Memory B cell (primary cell): ENCODE measurements at regions not wholly inside any gene's neighbourhood (a gene's known extent, or its start where the extent isn't known, plus 50 kb on each side); places are given as distances from the start of the nearest gene placed in this dataset.

ENCODE experiments used
- ATAC-seq: fragments of 150-1000 bp; cut with Tn5 transposase; 2 replicates; pipeline ENCODE4 v1.10.0; 2021; ENCODE audit warnings: low read depth, mild to moderate bottlenecking, moderate library complexity
- DNase-seq, 2 donors: peaks; one replicate each; pipeline ENCODE4 v3.0.0; 2022; ENCODE audit warnings: low spot score in 2 of 2
- H3K27ac Mint-ChIP-seq: one replicate; pipeline ENCODE4 v1.8.0; 2022; ENCODE audit warnings: mild to moderate bottlenecking, moderate library complexity, mixed read lengths
- H3K27me3 Mint-ChIP-seq: one replicate; pipeline ENCODE4 v1.8.0; 2022; ENCODE audit warnings: mixed read lengths
- H3K36me3 Mint-ChIP-seq: one replicate; pipeline ENCODE4 v1.8.0; 2022; ENCODE audit warnings: mild to moderate bottlenecking, mixed read lengths
- H3K4me1 Mint-ChIP-seq: one replicate; pipeline ENCODE4 v1.8.0; 2022; ENCODE audit warnings: mixed read lengths
- H3K4me3 Mint-ChIP-seq: one replicate; pipeline ENCODE4 v1.8.0; 2022; ENCODE audit warnings: mild to moderate bottlenecking, moderate library complexity, mixed read lengths
- H3K9me3 Mint-ChIP-seq: one replicate; pipeline ENCODE4 v1.8.0; 2022; ENCODE audit warnings: mixed read lengths

GRCh38 chr9:107919263-107919662, 429.7 kb upstream of the KLF4 start:
- DNase-seq = no peak
- Mint-ChIP-seq H3K9me3 (peaks cover 6% of the 10 kb centered on the region), H3K4me3 (no peak overlapping the region), H3K4me1 (no peaks in the 10 kb centered on the region), H3K27ac (no peak overlapping the region), H3K27me3 (peaks cover 6% of the 10 kb centered on the region), H3K36me3 (peaks cover 2% of the 10 kb centered on the region)
- ATAC-seq = no peak

- Mint-ChIP-seq H3K36me3 (peaks cover 2% of the 10 kb centered on the region), H3K4me3 (no peak overlapping the region), H3K4me1 (no peaks in the 10 kb centered on the region), H3K9me3 (peaks cover 4% of the 10 kb centered on the region), H3K27ac (no peak overlapping the region), H3K27me3 (peaks cover 6% of the 10 kb centered on the region)
- DNase-seq = no peak
- ATAC-seq = no peak
These were observed 429.2 kb upstream of the KLF4 start for GRCh38 chr9:107918749-107919148.

- H3K27ac Mint-ChIP-seq = no peak overlapping the region
- H3K4me1 Mint-ChIP-seq = no peaks in the 10 kb centered on the region
- ATAC-seq (no peak), DNase-seq (no peak)
- peaks cover 3% of the 10 kb centered on the region for H3K27me3 Mint-ChIP-seq
- peaks cover 7% of the 10 kb centered on the region for H3K9me3 Mint-ChIP-seq
- peaks cover 2% of the 10 kb centered on the region for H3K36me3 Mint-ChIP-seq
- no peak overlapping the region for H3K4me3 Mint-ChIP-seq
These were observed 424.6 kb upstream of the KLF4 start for GRCh38 chr9:107914151-107914550.

- Mint-ChIP-seq H3K27me3 (no peaks in the 10 kb centered on the region), H3K4me3 (no peak overlapping the region), H3K9me3 (peaks cover 3% of the 10 kb centered on the region), H3K4me1 (peaks cover 11% of the 10 kb centered on the region), H3K27ac (no peak overlapping the region), H3K36me3 (no peaks in the 10 kb centered on the region)
- ATAC-seq (no peak), DNase-seq (no peak)
These were observed 418.1 kb upstream of the KLF4 start for GRCh38 chr9:107907715-107908114.

- ATAC-seq = no peak
- Mint-ChIP-seq H3K36me3 (no peaks in the 10 kb centered on the region), H3K4me1 (peaks cover 11% of the 10 kb centered on the region), H3K9me3 (peaks cover 2% of the 10 kb centered on the region), H3K27me3 (no peaks in the 10 kb centered on the region), H3K27ac (no peak overlapping the region), H3K4me3 (no peak overlapping the region)
- DNase-seq = no peak
These were observed 417.7 kb upstream of the KLF4 start for GRCh38 chr9:107907255-107907654.

GRCh38 chr9:107906074-107906473, 416.5 kb upstream of the KLF4 start:
- ATAC-seq (peak; percentile 87), DNase-seq (peak in 1 of 2 donors; percentile 10)
- peak overlapping the region; percentile 39 for H3K27ac Mint-ChIP-seq
- H3K9me3 Mint-ChIP-seq = peaks cover under 1% of the 10 kb centered on the region
- no peaks in the 10 kb centered on the region for H3K27me3 Mint-ChIP-seq
- no peak overlapping the region for H3K4me3 Mint-ChIP-seq
- H3K36me3 Mint-ChIP-seq = no peaks in the 10 kb centered on the region
- H3K4me1 Mint-ChIP-seq = peaks cover 11% of the 10 kb centered on the region

- H3K36me3 Mint-ChIP-seq = no peaks in the 10 kb centered on the region
These were observed 415.9 kb upstream of the KLF4 start for GRCh38 chr9:107905308-107906020.

GRCh38 chr9:107899961-107900330, 410.4 kb upstream of the KLF4 start:
- no peaks in the 10 kb centered on the region for H3K36me3 Mint-ChIP-seq
- ATAC-seq (no peak), DNase-seq (no peak)
- H3K4me3 Mint-ChIP-seq = no peak overlapping the region
- no peak overlapping the region for H3K27ac Mint-ChIP-seq
- no peaks in the 10 kb centered on the region for H3K9me3 Mint-ChIP-seq
- peaks cover under 1% of the 10 kb centered on the region for H3K4me1 Mint-ChIP-seq
- no peaks in the 10 kb centered on the region for H3K27me3 Mint-ChIP-seq

More at GRCh38 chr9:107905308-107906020, 415.9 kb upstream of the KLF4 start:
- H3K27me3 Mint-ChIP-seq = no peaks in the 10 kb centered on the region
- peak overlapping the region; percentile 0 for H3K27ac Mint-ChIP-seq
- H3K9me3 Mint-ChIP-seq = no peaks in the 10 kb centered on the region
- ATAC-seq (no peak), DNase-seq (no peak)
- peaks cover 11% of the 10 kb centered on the region for H3K4me1 Mint-ChIP-seq
- H3K4me3 Mint-ChIP-seq = peak overlapping the region; percentile 28

- Mint-ChIP-seq H3K9me3 (no peaks in the 10 kb centered on the region), H3K27ac (no peak overlapping the region), H3K36me3 (no peaks in the 10 kb centered on the region), H3K4me3 (no peak overlapping the region), H3K27me3 (no peaks in the 10 kb centered on the region), H3K4me1 (no peaks in the 10 kb centered on the region)
- DNase-seq (no peak), ATAC-seq (no peak)
These were observed 409.2 kb upstream of the KLF4 start for GRCh38 chr9:107898761-107899160.

GRCh38 chr9:107896544-107896943, 407.0 kb upstream of the KLF4 start:
- no peak for DNase-seq
- Mint-ChIP-seq H3K27ac (no peak overlapping the region), H3K4me1 (no peaks in the 10 kb centered on the region), H3K27me3 (peaks cover 2% of the 10 kb centered on the region), H3K9me3 (peaks cover 4% of the 10 kb centered on the region), H3K4me3 (no peak overlapping the region), H3K36me3 (peaks cover 3% of the 10 kb centered on the region)
- ATAC-seq = no peak

GRCh38 chr9:107895501-107896001, 406.0 kb upstream of the KLF4 start:
- H3K4me1 Mint-ChIP-seq = no peaks in the 10 kb centered on the region
- DNase-seq (no peak), ATAC-seq (no peak)
- peaks cover 4% of the 10 kb centered on the region for H3K9me3 Mint-ChIP-seq
- peaks cover 3% of the 10 kb centered on the region for H3K36me3 Mint-ChIP-seq
- H3K27ac Mint-ChIP-seq = no peak overlapping the region
- no peak overlapping the region for H3K4me3 Mint-ChIP-seq
- H3K27me3 Mint-ChIP-seq = peaks cover 2% of the 10 kb centered on the region

GRCh38 chr9:107894572-107895261, 405.1 kb upstream of the KLF4 start:
- DNase-seq (no peak), ATAC-seq (no peak)
- H3K27ac Mint-ChIP-seq = no peak overlapping the region
- H3K36me3 Mint-ChIP-seq = peaks cover 3% of the 10 kb centered on the region
- no peak overlapping the region for H3K4me3 Mint-ChIP-seq
- H3K4me1 Mint-ChIP-seq = no peaks in the 10 kb centered on the region
- peaks cover 4% of the 10 kb centered on the region for H3K9me3 Mint-ChIP-seq
- peaks cover 2% of the 10 kb centered on the region for H3K27me3 Mint-ChIP-seq

GRCh38 chr9:107890921-107891465, 401.4 kb upstream of the KLF4 start:
- Mint-ChIP-seq H3K4me1 (no peaks in the 10 kb centered on the region), H3K27ac (no peak overlapping the region), H3K4me3 (no peak overlapping the region), H3K36me3 (peaks cover 3% of the 10 kb centered on the region), H3K9me3 (peaks cover 4% of the 10 kb centered on the region), H3K27me3 (peaks cover 2% of the 10 kb centered on the region)
- no peak for DNase-seq
- ATAC-seq = no peak

GRCh38 chr9:107888773-107889227, 399.2 kb upstream of the KLF4 start:
- Mint-ChIP-seq H3K4me1 (peaks cover 6% of the 10 kb centered on the region), H3K27ac (no peak overlapping the region), H3K4me3 (no peak overlapping the region), H3K36me3 (peaks cover 3% of the 10 kb centered on the region), H3K9me3 (peaks cover 4% of the 10 kb centered on the region), H3K27me3 (peaks cover 2% of the 10 kb centered on the region)
- DNase-seq (no peak), ATAC-seq (no peak)
